GM13977 (cell line): ENCODE measurements at regions not wholly inside any gene's neighbourhood (a gene's known extent, or its start where the extent isn't known, plus 50 kb on each side); places are given as distances from the start of the nearest gene placed in this dataset.
"Not testable (repeated sequence)": the region's sequence is repeated elsewhere in the genome, so short reads cannot be mapped to it uniquely, and the experiment has no call there.

Source experiments
- DNase-seq: peaks from one replicate; pipeline ENCODE4 v3.0.0; 2012; ENCODE audit warnings: low spot score
- CTCF ChIP-seq: IDR thresholded peaks from 2 replicates; pipeline ENCODE4 v1.5.1; 2012; ENCODE audit warnings: mild to moderate bottlenecking, control low read depth; ENCODE audit not compliant: insufficient read depth; ENCODE audit errors: extremely low read depth, missing control alignments
- in situ Hi-C: fragments of 300-500 bp; cut with MboI; formaldehyde crosslinking; loops from one replicate; pipeline ENCODE4 v1.12.0; 2022; ENCODE audit warnings: low sequenced_read_pairs, low pct_unique_long_range_greater_than_20kb, mixed read lengths, inconsistent platforms; ENCODE audit not compliant: unreplicated experiment

GRCh38 chr7:39824456-39825200 lies 125.4 kb upstream of the CDK13 start:
- no peak for TF ChIP-seq CTCF
- DNase-seq, result no peak
- in situ Hi-C loops, result no loop called here

- in situ Hi-C loops, result no loop called here
- DNase-seq, result no peak
- no peak for TF ChIP-seq CTCF
These were observed 124.6 kb upstream of the CDK13 start for GRCh38 chr7:39825401-39825980.

GRCh38 chr7:39826166-39826565 lies 123.9 kb upstream of the CDK13 start:
- DNase-seq, result no peak
- in situ Hi-C loops, result no loop called here
- no peak for TF ChIP-seq CTCF

- DNase-seq, result no peak
- TF ChIP-seq CTCF, result no peak
- in situ Hi-C loops, result no loop called here
These were observed 122.5 kb upstream of the CDK13 start for GRCh38 chr7:39827571-39827970.

GRCh38 chr7:39829028-39829427 lies 121.0 kb upstream of the CDK13 start:
- in situ Hi-C loops, result no loop called here
- no peak for DNase-seq
- TF ChIP-seq CTCF, result no peak

- no peak for DNase-seq
- in situ Hi-C loops, result no loop called here
- TF ChIP-seq CTCF, result no peak
These were observed 117.5 kb upstream of the CDK13 start for GRCh38 chr7:39832519-39833085.

- in situ Hi-C loops, DNase-seq: not testable (repeated sequence)
These were observed 116.8 kb upstream of the CDK13 start for GRCh38 chr7:39833180-39833799.

GRCh38 chr7:39833865-39834634 lies 116.0 kb upstream of the CDK13 start:
- in situ Hi-C loops, result not testable (repeated sequence)

More at GRCh38 chr7:39833865-39834634, 116.0 kb upstream of the CDK13 start:
- not testable (repeated sequence) for DNase-seq
